HG02798 (cell line): ENCODE measurements at regions not wholly inside any gene's neighbourhood (a gene's known extent, or its start where the extent isn't known, plus 50 kb on each side); places are given as distances from the start of the nearest gene placed in this dataset.

Experiments used
- ATAC-seq: cut with Tn5 transposase; IDR thresholded peaks from one replicate; pipeline ENCODE4 v1.9.1; 2021; ENCODE audit warnings: mild to moderate bottlenecking; ENCODE audit not compliant: unreplicated experiment, poor library complexity

GRCh38 chr1:103265551-103265950, 157.2 kb upstream of the COL11A1 start:
- no peak for ATAC-seq

GRCh38 chr1:103259982-103260381, 151.7 kb upstream of the COL11A1 start:
- ATAC-seq: no peak

- no peak for ATAC-seq
Measured at GRCh38 chr1:103256490-103256889, 148.2 kb upstream of the COL11A1 start.

GRCh38 chr1:103254691-103255090, 146.4 kb upstream of the COL11A1 start:
- no peak for ATAC-seq

GRCh38 chr1:103250441-103250861, 142.1 kb upstream of the COL11A1 start:
- no peak for ATAC-seq

GRCh38 chr1:103248417-103249102, 140.2 kb upstream of the COL11A1 start:
- ATAC-seq: no peak

GRCh38 chr1:103247517-103247916, 139.2 kb upstream of the COL11A1 start:
- no peak for ATAC-seq

GRCh38 chr1:103243481-103243880, 135.2 kb upstream of the COL11A1 start:
- ATAC-seq: no peak

GRCh38 chr1:103239034-103239433, 130.7 kb upstream of the COL11A1 start:
- no peak for ATAC-seq

GRCh38 chr1:103230061-103230460, 121.7 kb upstream of the COL11A1 start:
- no peak for ATAC-seq

GRCh38 chr1:103220631-103221041, 112.3 kb upstream of the COL11A1 start:
- no peak for ATAC-seq

- no peak for ATAC-seq
Measured at GRCh38 chr1:103218821-103219220, 110.5 kb upstream of the COL11A1 start.

GRCh38 chr1:103218369-103218768, 110.0 kb upstream of the COL11A1 start:
- no peak for ATAC-seq

- ATAC-seq: no peak
Measured at GRCh38 chr1:103211073-103211472, 102.8 kb upstream of the COL11A1 start.

- ATAC-seq: no peak
Measured at GRCh38 chr1:103208844-103209243, 100.5 kb upstream of the COL11A1 start.

GRCh38 chr1:103199001-103199400, 90.7 kb upstream of the COL11A1 start:
- no peak for ATAC-seq

- ATAC-seq: no peak
Measured at GRCh38 chr1:103198076-103198475, 89.8 kb upstream of the COL11A1 start.

GRCh38 chr1:103197216-103197615, 88.9 kb upstream of the COL11A1 start:
- no peak for ATAC-seq

- ATAC-seq: no peak
Measured at GRCh38 chr1:103194984-103195383, 86.7 kb upstream of the COL11A1 start.

- ATAC-seq: no peak
Measured at GRCh38 chr1:103194060-103194459, 85.7 kb upstream of the COL11A1 start.

GRCh38 chr1:103191327-103191726, 83.0 kb upstream of the COL11A1 start:
- ATAC-seq: no peak

- no peak for ATAC-seq
Measured at GRCh38 chr1:103190766-103191165, 82.4 kb upstream of the COL11A1 start.

GRCh38 chr1:103187673-103188072, 79.4 kb upstream of the COL11A1 start:
- ATAC-seq: no peak
